Right lobe of liver (tissue), 4 donors: ENCODE measurements at regions not wholly inside any gene's neighbourhood (a gene's known extent, or its start where the extent isn't known, plus 50 kb on each side); places are given as distances from the start of the nearest gene placed in this dataset.

Source experiments
- CTCF ChIP-seq, 4 donors: fragments of 200-600 bp in 3 of 4; fragments of 450-650 bp in 1 of 4; IDR thresholded peaks; one replicate each; pipeline versions ENCODE4 v1.5.1 to v1.8.0; 2016 to 2022; ENCODE audit warnings: antibody characterized with exemption in 4 of 4, mild to moderate bottlenecking in 2 of 4
- POLR2A ChIP-seq: fragments of 450-650 bp; IDR thresholded peaks from one replicate; pipeline ENCODE4 v1.6.1; 2017; ENCODE audit warnings: antibody characterized with exemption, mild to moderate bottlenecking
- donor health status: DM: no; HTN: no; CAD: no.
- donor health status: DM: no; HTN: no; CAD: no.
- donor health status: DM: no; HTN: yes; CAD: no.

GRCh38 chr2:95707837-95708236, 116.0 kb downstream of the TRIM43 start:
- TF ChIP-seq CTCF (IDR thresholded peaks at IDR 0.05) (no peak), POLR2A (no peak)
